NT2/D1 (cell line): ENCODE measurements at regions not wholly inside any gene's neighbourhood (a gene's known extent, or its start where the extent isn't known, plus 50 kb on each side); places are given as distances from the start of the nearest gene placed in this dataset.

Experiments used
- YY1 ChIP-seq: IDR thresholded peaks from 2 replicates; pipeline ENCODE4 v1.6.1; 2011; ENCODE audit not compliant: insufficient read length, insufficient read depth
- ZNF274 ChIP-seq: IDR thresholded peaks from 2 replicates; pipeline ENCODE4 v1.6.1; 2011; ENCODE audit warnings: mild to moderate bottlenecking, low read depth, low read length

- no peak for TF ChIP-seq ZNF274
- TF ChIP-seq YY1: no peak
Measured at GRCh38 chr10:130551676-130552075, 415.5 kb downstream of the GLRX3 start.
